ENCODE measurements at regions not wholly inside any gene's neighbourhood (a gene's known extent, or its start where the extent isn't known, plus 50 kb on each side); places are given as distances from the start of the nearest gene placed in this dataset.

DNA sequence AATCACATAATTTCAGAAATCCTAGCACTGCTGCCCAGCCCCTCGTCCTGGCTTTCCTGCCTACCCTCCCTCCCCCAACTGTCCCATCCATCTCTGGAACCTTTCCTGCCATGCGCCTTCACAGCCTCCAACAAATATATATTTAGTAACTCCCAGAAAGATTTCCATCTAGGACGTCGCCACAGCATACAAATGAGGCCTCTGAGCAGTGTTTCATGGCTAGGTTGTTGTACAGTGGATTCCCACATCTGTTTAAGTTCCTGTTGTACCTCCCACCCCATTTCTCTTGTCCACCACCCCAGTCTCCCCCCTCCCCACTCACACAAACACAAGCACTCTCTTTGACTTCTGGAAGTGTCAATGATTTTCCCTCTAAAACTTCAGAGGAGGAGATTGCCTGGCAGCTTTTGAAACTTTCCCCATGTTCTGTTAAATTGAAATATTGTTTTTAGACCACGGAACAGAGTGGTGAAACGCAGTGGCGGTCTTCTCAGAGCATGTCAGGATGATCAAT, 280.3 kb upstream of the RORA start:
- Histone ChIP-seq H3K36me3 (ENCODE audit: control insufficient read depth, insufficient read depth, low read length) (no peaks in the 10 kb centered on the region), H3K27me3 (ENCODE audit: control insufficient read depth, insufficient read depth, low read length) (no peaks in the 10 kb centered on the region), H3K4me3 (ENCODE audit: low read depth, low read length) (no peak overlapping the region)
- TF ChIP-seq, protein P1, sequence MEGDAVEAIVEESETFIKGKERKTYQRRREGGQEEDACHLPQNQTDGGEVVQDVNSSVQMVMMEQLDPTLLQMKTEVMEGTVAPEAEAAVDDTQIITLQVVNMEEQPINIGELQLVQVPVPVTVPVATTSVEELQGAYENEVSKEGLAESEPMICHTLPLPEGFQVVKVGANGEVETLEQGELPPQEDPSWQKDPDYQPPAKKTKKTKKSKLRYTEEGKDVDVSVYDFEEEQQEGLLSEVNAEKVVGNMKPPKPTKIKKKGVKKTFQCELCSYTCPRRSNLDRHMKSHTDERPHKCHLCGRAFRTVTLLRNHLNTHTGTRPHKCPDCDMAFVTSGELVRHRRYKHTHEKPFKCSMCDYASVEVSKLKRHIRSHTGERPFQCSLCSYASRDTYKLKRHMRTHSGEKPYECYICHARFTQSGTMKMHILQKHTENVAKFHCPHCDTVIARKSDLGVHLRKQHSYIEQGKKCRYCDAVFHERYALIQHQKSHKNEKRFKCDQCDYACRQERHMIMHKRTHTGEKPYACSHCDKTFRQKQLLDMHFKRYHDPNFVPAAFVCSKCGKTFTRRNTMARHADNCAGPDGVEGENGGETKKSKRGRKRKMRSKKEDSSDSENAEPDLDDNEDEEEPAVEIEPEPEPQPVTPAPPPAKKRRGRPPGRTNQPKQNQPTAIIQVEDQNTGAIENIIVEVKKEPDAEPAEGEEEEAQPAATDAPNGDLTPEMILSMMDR (IDR thresholded peaks at IDR 0.05; ENCODE audit: insufficient read depth, low read length, poor library complexity, severe bottlenecking), result no peak
- DNase-seq (ENCODE audit: low read depth), result no peak

DNA sequence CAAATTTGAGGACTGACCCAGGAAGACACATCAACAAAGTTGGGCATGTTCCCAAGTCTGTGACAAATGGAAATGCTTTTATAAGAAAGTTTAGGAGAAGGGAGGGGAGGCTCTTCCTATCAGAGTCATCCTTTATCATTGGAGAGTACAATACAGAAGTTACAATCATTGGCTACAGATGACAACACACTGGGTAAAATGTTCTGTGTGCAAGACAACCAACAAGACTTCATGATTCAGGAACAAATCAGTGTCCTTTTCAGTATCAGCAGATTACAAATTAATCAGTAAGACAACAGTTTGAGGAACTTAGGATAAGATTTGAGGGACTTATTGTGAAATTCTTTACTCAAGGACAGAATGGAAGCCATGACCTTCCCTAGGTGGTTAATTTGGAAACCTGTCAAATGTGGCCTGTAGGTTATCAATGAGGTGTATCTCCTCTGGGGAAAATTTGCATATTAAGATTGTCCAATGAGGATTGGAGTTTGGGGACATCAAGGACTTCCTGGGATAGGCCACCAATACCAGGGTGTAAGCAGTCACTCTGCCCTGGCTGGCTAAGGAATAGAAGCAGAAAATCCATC, 274.4 kb upstream of the RORA start:
- no peak for DNase-seq (ENCODE audit: low read depth)
- TF ChIP-seq, protein P1 (IDR thresholded peaks at IDR 0.05; ENCODE audit: insufficient read depth, low read length, poor library complexity, severe bottlenecking), result no peak
- H3K36me3 ChIP-seq (ENCODE audit: control insufficient read depth, insufficient read depth, low read length), result no peaks in the 10 kb centered on the region
- H3K4me3 ChIP-seq (ENCODE audit: low read depth, low read length), result no peak overlapping the region
- H3K27me3 ChIP-seq (ENCODE audit: control insufficient read depth, insufficient read depth, low read length), result peaks cover 4% of the 10 kb centered on the region

DNA sequence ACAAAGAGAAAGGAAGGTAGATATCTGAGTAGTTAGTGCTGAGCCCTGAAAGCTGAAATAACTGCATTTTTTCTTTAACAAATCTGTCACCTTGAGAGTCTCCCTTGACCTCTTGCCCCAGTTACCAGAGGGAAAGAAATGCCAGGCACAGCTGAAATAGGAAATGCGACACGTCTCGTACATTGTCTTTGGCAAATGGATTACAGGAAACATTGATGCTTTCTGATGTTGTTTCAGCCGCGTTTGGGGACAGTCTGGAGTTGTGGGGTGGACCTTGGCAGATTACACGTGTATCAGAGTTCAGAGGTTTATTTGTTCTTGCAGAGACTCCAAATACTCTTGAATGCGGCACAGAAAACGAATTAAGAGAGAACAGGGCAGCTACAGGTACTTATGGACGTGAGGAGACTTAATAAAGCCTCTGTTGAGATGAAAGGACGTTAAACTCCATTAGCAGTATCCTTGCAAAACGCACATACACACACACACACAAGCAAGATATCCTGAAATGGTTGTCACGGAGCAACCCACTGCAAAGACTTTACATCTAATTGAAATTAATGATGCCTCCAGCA, 272.8 kb upstream of the RORA start:
- peaks cover 4% of the 10 kb centered on the region for H3K27me3 ChIP-seq (ENCODE audit: control insufficient read depth, insufficient read depth, low read length)
- no peaks in the 10 kb centered on the region for H3K36me3 ChIP-seq (ENCODE audit: control insufficient read depth, insufficient read depth, low read length)
- no peak for DNase-seq (ENCODE audit: low read depth)
- no peak overlapping the region for H3K4me3 ChIP-seq (ENCODE audit: low read depth, low read length)
- TF ChIP-seq, protein P1 (IDR thresholded peaks at IDR 0.05; ENCODE audit: insufficient read depth, low read length, poor library complexity, severe bottlenecking), result no peak

- H3K4me3 ChIP-seq (ENCODE audit: low read depth, low read length), result no peak overlapping the region
- TF ChIP-seq, protein P1 (IDR thresholded peaks at IDR 0.05; ENCODE audit: insufficient read depth, low read length, poor library complexity, severe bottlenecking), result no peak
- no peak for DNase-seq (ENCODE audit: low read depth)
- peaks cover 4% of the 10 kb centered on the region for H3K27me3 ChIP-seq (ENCODE audit: control insufficient read depth, insufficient read depth, low read length)
- no peaks in the 10 kb centered on the region for H3K36me3 ChIP-seq (ENCODE audit: control insufficient read depth, insufficient read depth, low read length)
Observed at GRCh38 chr15:61500951-61501620, 272.0 kb upstream of the RORA start.

- TF ChIP-seq, protein P1 (IDR thresholded peaks at IDR 0.05; ENCODE audit: insufficient read depth, low read length, poor library complexity, severe bottlenecking), result no peak
Observed at GRCh38 chr15:61500523-61500922, 271.4 kb upstream of the RORA start.

More at GRCh38 chr15:61500523-61500922, 271.4 kb upstream of the RORA start:
- H3K27me3 ChIP-seq (ENCODE audit: control insufficient read depth, insufficient read depth, low read length), result peaks cover 4% of the 10 kb centered on the region
- no peak overlapping the region for H3K4me3 ChIP-seq (ENCODE audit: low read depth, low read length)
- no peak for DNase-seq (ENCODE audit: low read depth)
- H3K36me3 ChIP-seq (ENCODE audit: control insufficient read depth, insufficient read depth, low read length), result no peaks in the 10 kb centered on the region

Measured in kidney epithelial cell (primary cell).